A549 (cell line): ENCODE measurements at regions not wholly inside any gene's neighbourhood (a gene's known extent, or its start where the extent isn't known, plus 50 kb on each side); places are given as distances from the start of the nearest gene placed in this dataset.

Experiments
- CHD4 ChIP-seq: fragments of 200-600 bp; sonication (generic); IDR thresholded peaks from 2 replicates; pipeline ENCODE4 v1.6.1; 2016; ENCODE audit warnings: antibody characterized with exemption, mild to moderate bottlenecking, borderline replicate concordance
- EP300 ChIP-seq, 2 experiments: fragments of >200 bp; sonication (Bioruptor Twin); formaldehyde crosslinking; IDR thresholded peaks; 2 replicates in 1 of 2; 3 replicates in 1 of 2; pipeline ENCODE4 v1.6.1; 2016 to 2017
- ESRRA ChIP-seq: fragments of 150-350 bp; IDR thresholded peaks from 2 replicates; pipeline ENCODE4 v1.6.1; 2014; ENCODE audit warnings: mild to moderate bottlenecking, low read length, borderline replicate concordance
- GATA3 ChIP-seq: IDR thresholded peaks from 2 replicates; pipeline ENCODE4 v1.6.1; 2012; ENCODE audit warnings: borderline replicate concordance
- JUNB ChIP-seq: fragments of >200 bp; sonication (Bioruptor Twin); formaldehyde crosslinking; IDR thresholded peaks from 2 replicates; pipeline ENCODE4 v1.6.1; 2016
- PHF8 ChIP-seq: fragments of 200-600 bp; sonication (generic); IDR thresholded peaks from 2 replicates; pipeline ENCODE4 v1.6.1; 2016; ENCODE audit warnings: low read depth, mild to moderate bottlenecking, antibody characterized with exemption, moderate library complexity, borderline replicate concordance
- POLR2A ChIP-seq: IDR thresholded peaks from 2 replicates; pipeline ENCODE4 v1.6.1; 2012; ENCODE audit warnings: mild to moderate bottlenecking, low read length
- RCOR1 ChIP-seq: fragments of 150-350 bp; IDR thresholded peaks from 2 replicates; pipeline ENCODE4 v1.6.1; 2014; ENCODE audit warnings: antibody characterized with exemption, low read length, low read depth
- SREBF2 ChIP-seq: fragments of 450-650 bp; IDR thresholded peaks from 2 replicates; pipeline ENCODE4 v1.6.1; 2014; ENCODE audit warnings: mild to moderate bottlenecking, moderate library complexity
- ZC3H11A ChIP-seq: fragments of 450-650 bp; IDR thresholded peaks from 2 replicates; pipeline ENCODE4 v1.6.1; 2014; ENCODE audit warnings: antibody characterized with exemption, mild to moderate bottlenecking
- ZNF302 ChIP-seq: fragments of 250-450 bp; sonication (Bioruptor Pico); IDR thresholded peaks from 2 replicates; pipeline ENCODE4 v1.9.0; 2021; ENCODE audit warnings: inconsistent platforms, mild to moderate bottlenecking, moderate library complexity
- TF ChIP-seq, protein P1 (sequence below): fragments of >200 bp; sonication (Bioruptor Twin); formaldehyde crosslinking; IDR thresholded peaks from 3 replicates; pipeline ENCODE4 v1.5.1; 2016

DNA sequence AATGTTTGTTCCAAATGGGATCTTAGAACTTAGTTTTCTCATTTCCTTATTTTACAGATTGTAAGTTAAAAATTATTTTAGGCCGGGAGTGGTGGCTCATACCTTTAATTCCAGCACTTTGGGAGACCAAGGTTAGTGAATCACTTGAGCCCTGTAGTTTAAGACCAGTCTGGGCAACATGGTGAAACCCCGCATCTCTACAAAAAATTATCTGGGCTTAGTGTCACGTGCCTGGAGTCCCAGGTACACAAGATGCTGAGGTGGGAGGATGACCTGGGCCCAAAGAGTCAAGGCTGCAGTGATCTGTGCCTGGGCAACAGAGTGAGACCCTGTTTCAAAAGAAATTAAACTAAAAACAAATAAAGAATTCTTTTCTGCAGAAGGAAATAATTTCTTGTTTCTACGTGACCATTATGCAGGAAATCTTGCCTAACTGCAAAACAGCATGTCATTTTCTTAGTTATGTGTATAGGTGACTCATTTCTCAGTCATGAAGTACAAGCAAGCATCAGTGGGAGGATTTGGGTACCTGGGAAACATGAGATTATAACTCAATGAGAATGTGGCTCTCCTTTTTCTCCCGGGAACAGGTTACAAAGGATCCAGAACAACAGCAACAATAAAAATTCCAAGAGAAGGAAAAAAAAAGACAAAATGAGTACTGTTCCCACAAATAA is 375.1 kb upstream of the ST8SIA4 start:
- TF ChIP-seq POLR2A (no peak), CHD4 (no peak), ESRRA (no peak), GATA3 (no peak), EP300 (IDR thresholded peaks at IDR 0.05) (no peak), PHF8 (no peak), JUNB (peak; percentile 17; the same call in 1 of the 2 replicates), SREBF2 (no peak), ZNF302 (CRISPR knock-in tag) (no peak), ZC3H11A (no peak), RCOR1 (no peak)
- TF ChIP-seq, protein P1, sequence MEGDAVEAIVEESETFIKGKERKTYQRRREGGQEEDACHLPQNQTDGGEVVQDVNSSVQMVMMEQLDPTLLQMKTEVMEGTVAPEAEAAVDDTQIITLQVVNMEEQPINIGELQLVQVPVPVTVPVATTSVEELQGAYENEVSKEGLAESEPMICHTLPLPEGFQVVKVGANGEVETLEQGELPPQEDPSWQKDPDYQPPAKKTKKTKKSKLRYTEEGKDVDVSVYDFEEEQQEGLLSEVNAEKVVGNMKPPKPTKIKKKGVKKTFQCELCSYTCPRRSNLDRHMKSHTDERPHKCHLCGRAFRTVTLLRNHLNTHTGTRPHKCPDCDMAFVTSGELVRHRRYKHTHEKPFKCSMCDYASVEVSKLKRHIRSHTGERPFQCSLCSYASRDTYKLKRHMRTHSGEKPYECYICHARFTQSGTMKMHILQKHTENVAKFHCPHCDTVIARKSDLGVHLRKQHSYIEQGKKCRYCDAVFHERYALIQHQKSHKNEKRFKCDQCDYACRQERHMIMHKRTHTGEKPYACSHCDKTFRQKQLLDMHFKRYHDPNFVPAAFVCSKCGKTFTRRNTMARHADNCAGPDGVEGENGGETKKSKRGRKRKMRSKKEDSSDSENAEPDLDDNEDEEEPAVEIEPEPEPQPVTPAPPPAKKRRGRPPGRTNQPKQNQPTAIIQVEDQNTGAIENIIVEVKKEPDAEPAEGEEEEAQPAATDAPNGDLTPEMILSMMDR: no peak
